HG03460 (cell line): ENCODE measurements at regions not wholly inside any gene's neighbourhood (a gene's known extent, or its start where the extent isn't known, plus 50 kb on each side); places are given as distances from the start of the nearest gene placed in this dataset.

Experiments used
- ATAC-seq: cut with Tn5 transposase; IDR thresholded peaks from one replicate; pipeline ENCODE4 v1.9.1; 2021; ENCODE audit not compliant: unreplicated experiment

- ATAC-seq, result no peak
Measured at GRCh38 chr1:87506147-87506546, 177.5 kb downstream of the LMO4 start.

DNA sequence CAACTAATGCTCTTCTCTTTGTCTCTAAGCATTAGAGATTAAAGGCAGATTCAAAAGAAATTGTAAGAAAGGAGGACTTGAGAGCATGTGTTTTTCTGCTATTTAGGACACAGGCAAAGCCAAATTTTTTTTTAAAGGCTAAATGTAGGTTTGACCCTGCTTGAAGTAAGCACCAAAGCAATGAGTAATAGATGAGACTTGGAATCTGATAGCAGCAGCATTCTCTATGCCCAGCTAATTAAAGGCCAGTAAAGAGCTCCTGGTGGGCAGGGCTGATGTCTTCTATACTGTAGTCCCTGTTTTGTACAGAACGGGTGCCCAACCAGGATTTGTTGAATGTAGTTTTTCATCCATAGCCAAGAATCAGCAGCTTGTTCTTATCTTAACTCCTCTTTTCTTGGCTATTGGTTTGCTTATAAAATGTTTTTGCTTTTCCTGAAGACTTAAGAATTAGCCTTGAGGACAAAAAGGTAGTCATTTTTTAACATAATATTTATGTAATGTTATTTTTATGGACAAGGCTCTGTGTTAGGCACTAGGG lies 179.6 kb downstream of the LMO4 start:
- ATAC-seq, result no peak

- no peak for ATAC-seq
Measured at GRCh38 chr1:87510540-87510939, 181.9 kb downstream of the LMO4 start.

DNA sequence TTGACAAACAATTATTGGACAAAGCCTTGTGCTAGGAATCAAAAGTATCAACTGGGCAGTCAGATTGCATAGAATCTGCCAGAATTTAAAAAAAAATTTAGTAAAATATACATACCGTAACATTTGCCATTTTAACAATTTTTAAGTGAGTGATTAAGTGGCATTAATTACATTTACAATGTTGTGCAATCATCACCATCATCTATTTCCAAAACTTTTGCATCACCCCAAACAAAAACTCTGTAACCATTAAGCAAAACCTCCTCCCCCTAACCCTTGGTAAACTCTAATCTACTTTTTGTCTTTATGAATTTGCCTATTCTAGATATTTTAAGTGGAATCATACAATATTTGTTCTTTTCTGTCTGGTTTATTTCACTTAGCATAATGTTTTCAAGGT lies 182.8 kb downstream of the LMO4 start:
- ATAC-seq, result no peak

- ATAC-seq, result no peak
Measured at GRCh38 chr1:87512431-87512830, 183.8 kb downstream of the LMO4 start.

DNA sequence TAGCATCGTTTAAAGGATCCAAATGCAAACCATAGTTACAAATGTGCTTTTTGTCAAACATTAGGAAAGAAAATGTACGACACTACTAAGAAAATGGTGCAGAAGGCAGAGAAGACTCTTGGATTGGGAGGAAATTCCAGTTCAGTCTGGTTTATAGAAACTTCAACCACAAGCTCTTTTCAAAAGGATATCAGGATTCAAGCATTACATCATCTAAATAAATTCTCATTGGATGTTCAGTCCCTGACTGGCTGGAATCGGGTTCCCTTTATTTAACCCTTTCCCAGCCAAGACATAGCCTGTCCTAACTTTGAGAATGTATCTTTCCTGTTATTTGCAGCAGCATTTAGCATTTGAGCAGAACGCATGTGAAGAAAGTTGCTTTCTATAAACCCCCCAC lies 184.6 kb downstream of the LMO4 start:
- ATAC-seq, result no peak

DNA sequence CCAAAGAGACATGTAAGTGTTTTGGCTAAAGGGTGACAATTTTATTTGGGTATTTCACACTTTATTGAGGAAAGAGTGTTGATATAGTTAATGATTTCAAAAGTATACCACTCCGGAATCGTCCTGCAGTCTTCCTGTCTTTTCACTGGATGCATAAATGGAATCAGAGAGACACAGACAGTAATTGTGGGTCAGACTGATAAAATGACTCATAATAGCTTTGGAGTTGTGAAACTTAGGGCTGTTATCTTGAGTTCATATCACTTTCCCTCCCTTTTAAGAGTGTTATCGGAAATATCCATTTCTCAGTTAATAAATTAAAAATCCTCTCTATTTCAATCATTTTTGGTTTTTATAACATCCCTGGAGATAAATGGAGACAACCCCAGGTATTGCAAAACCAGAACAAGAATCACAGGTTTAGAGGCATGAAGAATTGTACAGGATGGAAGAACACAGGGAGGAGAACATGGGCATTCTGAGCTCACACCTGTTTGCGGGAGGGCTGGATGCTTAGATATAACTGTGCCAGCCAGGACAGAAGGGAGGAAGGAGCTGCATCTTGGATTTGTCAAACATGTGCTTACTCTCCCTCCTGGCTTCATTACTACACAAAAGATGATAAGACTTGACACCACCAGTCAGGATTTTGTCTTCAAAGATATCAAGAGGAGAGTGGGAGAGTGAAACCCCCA lies 185.4 kb downstream of the LMO4 start:
- ATAC-seq, result no peak

- no peak for ATAC-seq
Measured at GRCh38 chr1:87515781-87516180, 187.1 kb downstream of the LMO4 start.

DNA sequence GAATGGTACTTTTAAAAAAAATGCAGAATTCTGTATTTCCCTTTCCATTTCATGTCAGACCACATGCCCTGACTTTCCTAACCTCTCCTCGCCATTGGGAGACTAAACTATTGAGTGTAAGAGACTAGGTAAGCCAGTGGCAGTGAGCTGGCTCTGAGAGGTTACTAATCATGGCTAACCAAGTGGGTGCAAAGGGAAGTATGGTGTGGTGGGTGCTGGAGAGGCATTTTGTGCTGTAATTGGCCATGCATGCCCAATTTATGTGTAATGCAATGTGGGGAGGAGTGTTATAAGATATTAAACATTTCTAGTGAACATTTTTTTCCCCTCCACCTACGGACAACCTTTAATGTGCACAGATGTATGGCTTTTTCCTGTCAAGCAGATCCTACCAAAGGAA lies 190.1 kb downstream of the LMO4 start:
- ATAC-seq, result no peak

DNA sequence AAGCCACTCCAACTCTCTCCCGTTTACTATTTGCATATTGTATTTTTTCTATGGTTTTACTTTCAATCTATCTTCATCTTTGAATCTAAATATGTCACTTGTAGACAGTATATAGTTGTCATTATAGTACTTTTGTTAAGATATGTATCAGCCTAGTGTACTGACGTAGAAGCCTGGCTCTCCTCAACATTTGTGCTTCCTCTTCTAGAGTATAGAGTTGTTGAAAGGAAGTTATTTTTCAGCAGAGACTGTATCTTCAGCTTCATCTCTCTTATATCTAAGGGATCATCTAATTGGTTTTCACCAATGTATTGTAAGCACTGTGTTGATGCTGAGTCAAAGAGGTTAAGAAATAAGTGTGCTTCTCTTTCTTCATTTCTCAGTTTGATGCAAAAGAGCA lies 192.8 kb downstream of the LMO4 start:
- ATAC-seq, result no peak

DNA sequence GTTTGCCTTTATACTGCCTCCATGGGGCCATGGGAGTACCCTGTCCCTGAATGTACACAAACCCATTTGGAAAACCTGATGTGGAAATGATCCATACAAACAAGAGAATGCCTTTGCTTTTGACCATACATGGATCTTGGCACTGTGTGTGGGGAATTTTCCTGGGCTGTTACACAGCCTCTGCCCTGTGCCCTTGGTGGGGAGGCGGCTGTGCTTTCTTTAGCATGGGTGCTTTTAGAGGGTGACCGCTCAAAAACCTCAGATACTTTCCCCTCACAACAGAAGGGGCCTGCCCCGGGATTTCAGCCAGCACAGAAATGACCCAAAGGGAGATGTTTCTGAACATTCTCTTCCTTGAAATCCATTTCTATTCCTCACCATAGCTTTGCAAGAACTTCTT lies 194.8 kb downstream of the LMO4 start:
- no peak for ATAC-seq

GRCh38 chr1:87524021-87524754 lies 195.5 kb downstream of the LMO4 start:
- no peak for ATAC-seq

- ATAC-seq, result no peak
Measured at GRCh38 chr1:87528754-87529517, 200.3 kb downstream of the LMO4 start.

GRCh38 chr1:87530042-87530807 lies 201.5 kb downstream of the LMO4 start:
- no peak for ATAC-seq

DNA sequence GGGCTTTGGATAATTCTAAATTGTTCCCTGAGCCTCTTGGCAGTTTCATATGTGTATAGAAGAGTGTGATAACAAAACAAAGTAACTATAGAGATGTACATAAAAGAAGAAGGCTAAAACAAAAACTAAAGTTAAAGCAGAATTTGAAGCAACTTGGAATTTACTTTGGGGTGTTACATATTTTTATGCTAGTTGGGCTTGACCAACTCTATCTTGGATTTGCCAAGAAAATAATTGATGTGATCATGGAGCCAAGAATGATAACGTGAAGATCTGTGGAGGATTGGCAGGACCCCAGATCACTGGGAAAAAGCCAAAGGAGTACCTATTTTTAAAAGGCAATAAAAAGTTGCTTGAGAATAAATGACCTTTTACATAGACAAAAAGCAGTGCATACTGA lies 206.9 kb downstream of the LMO4 start:
- ATAC-seq, result no peak

DNA sequence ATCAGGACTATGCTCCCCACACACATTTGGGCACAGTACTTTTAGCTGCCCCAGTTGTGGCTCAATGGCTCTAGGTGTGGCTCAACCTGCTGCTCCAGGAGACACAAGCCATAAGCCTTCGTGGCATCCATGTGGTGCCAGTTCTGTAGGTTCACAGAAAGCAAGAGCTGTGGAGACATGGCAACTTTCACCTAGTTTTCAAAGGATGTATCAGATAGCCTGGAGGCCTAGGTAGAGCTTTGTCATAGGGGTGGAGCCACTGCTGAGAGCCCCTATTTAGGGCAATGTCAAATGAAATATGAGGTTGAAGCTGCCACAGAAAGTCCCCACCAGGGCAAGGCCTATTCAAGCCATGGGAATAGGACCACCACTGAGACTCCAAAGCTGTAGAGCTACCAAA lies 210.5 kb downstream of the LMO4 start:
- ATAC-seq, result no peak

- ATAC-seq, result no peak
Measured at GRCh38 chr1:87542697-87543096, 214.0 kb downstream of the LMO4 start.

- ATAC-seq, result no peak
Measured at GRCh38 chr1:87549738-87550137, 221.1 kb downstream of the LMO4 start.

- no peak for ATAC-seq
Measured at GRCh38 chr1:87553511-87553910, 224.8 kb downstream of the LMO4 start.

DNA sequence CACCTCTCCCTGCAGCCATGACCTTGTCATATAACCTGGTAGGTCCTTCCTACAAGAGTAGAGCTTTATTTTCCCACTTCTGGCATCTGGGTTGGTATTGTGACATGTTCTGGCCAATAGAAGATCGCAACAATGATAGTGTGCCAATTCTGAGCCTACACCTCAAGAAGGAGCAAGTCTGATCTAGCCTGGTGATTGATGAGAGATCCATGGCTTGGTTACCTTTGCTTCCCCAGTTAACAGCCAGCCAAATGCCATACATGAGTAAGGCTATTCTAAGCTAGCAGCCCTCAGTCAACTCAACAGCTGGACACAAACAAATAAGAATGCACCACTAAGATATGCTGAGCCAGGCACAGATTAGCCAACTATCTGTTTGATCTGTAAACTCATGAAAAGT lies 226.7 kb downstream of the LMO4 start:
- no peak for ATAC-seq

DNA sequence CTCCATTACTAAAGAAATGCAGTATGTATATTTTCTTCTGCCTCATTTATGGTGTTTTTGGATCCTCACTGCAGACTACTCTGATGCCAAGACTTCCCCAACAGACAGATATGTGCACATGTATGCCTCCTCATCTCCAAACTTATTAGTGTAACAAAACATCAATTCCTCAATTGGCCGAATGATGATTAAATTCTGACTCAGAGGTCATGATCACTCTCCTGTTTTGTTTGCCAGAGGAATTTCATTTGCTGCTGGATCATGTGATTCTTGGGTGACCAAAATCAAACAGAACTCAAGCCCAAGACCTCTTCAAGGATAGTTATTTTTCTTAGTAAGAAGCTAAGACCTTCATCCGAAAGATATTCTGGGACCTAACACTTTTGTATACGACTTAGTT lies 227.6 kb downstream of the LMO4 start:
- ATAC-seq, result no peak
